NT2/D1 (cell line): ENCODE measurements at regions not wholly inside any gene's neighbourhood (a gene's known extent, or its start where the extent isn't known, plus 50 kb on each side); places are given as distances from the start of the nearest gene placed in this dataset.

ENCODE experiments used
- DNase-seq: peaks from one replicate; pipeline ENCODE4 v3.0.0-alpha.2; 2011; ENCODE audit warnings: low read depth, low spot score
- H3K27me3 ChIP-seq: 2 replicates; pipeline ENCODE4 v1.6.0; 2011; ENCODE audit warnings: mild to moderate bottlenecking; ENCODE audit not compliant: insufficient read length, insufficient read depth
- H3K36me3 ChIP-seq: 2 replicates; pipeline ENCODE4 v1.6.1; 2011; ENCODE audit warnings: mild to moderate bottlenecking, low read length, mixed read lengths; ENCODE audit not compliant: insufficient read depth, insufficient read length
- H3K4me1 ChIP-seq: 2 replicates; pipeline ENCODE4 v1.5.1; 2011; ENCODE audit not compliant: insufficient read depth, insufficient read length
- H3K4me3 ChIP-seq: 2 replicates; pipeline ENCODE4 v1.5.1; 2011; ENCODE audit warnings: low read depth; ENCODE audit not compliant: insufficient read length
- H3K9ac ChIP-seq: 2 replicates; pipeline ENCODE4 v1.6.0; 2011; ENCODE audit warnings: low read depth; ENCODE audit not compliant: insufficient read length
- H3K9me3 ChIP-seq: 2 replicates; pipeline ENCODE4 v1.5.1; 2011; ENCODE audit warnings: mild to moderate bottlenecking, low read length; ENCODE audit not compliant: insufficient read depth
- SUZ12 ChIP-seq: IDR thresholded peaks from 2 replicates; pipeline ENCODE4 v1.6.1; 2011; ENCODE audit not compliant: insufficient read length, insufficient read depth; ENCODE audit errors: extremely low read depth
- YY1 ChIP-seq: IDR thresholded peaks from 2 replicates; pipeline ENCODE4 v1.6.1; 2011; ENCODE audit not compliant: insufficient read length, insufficient read depth
- ZNF274 ChIP-seq: IDR thresholded peaks from 2 replicates; pipeline ENCODE4 v1.6.1; 2011; ENCODE audit warnings: mild to moderate bottlenecking, low read depth, low read length

GRCh38 chr5:173778784-173779304, 109.3 kb upstream of the CPEB4 start:
- no peak for DNase-seq
- H3K4me3 ChIP-seq, result no peak overlapping the region
- H3K9ac ChIP-seq, result no peak overlapping the region
- H3K4me1 ChIP-seq, result no peaks in the 10 kb centered on the region
- H3K27me3 ChIP-seq, result no peaks in the 10 kb centered on the region
- no peaks in the 10 kb centered on the region for H3K9me3 ChIP-seq
- TF ChIP-seq YY1 (no peak), ZNF274 (no peak), SUZ12 (no peak)
- no peaks in the 10 kb centered on the region for H3K36me3 ChIP-seq

- Histone ChIP-seq H3K4me1 (no peaks in the 10 kb centered on the region), H3K9ac (no peak overlapping the region), H3K36me3 (no peaks in the 10 kb centered on the region), H3K9me3 (no peaks in the 10 kb centered on the region), H3K27me3 (no peaks in the 10 kb centered on the region), H3K4me3 (no peak overlapping the region)
- no peak for DNase-seq
- TF ChIP-seq YY1 (no peak), SUZ12 (no peak), ZNF274 (no peak)
Observed at GRCh38 chr5:173780235-173781234, 107.6 kb upstream of the CPEB4 start.

- TF ChIP-seq YY1 (no peak), SUZ12 (no peak), ZNF274 (no peak)
- no peaks in the 10 kb centered on the region for H3K4me1 ChIP-seq
Observed at GRCh38 chr5:173781432-173781815, 106.7 kb upstream of the CPEB4 start.

GRCh38 chr5:173781816-173782670, 106.1 kb upstream of the CPEB4 start:
- no peak overlapping the region for H3K9ac ChIP-seq
- H3K27me3 ChIP-seq, result no peaks in the 10 kb centered on the region
- TF ChIP-seq ZNF274, result no peak
- no peak for TF ChIP-seq SUZ12
- no peak for DNase-seq
- peaks cover 5% of the 10 kb centered on the region for H3K4me1 ChIP-seq
- no peaks in the 10 kb centered on the region for H3K9me3 ChIP-seq
- no peaks in the 10 kb centered on the region for H3K36me3 ChIP-seq
- no peak overlapping the region for H3K4me3 ChIP-seq

More at GRCh38 chr5:173781432-173781815, 106.7 kb upstream of the CPEB4 start:
- Histone ChIP-seq H3K9me3 (no peaks in the 10 kb centered on the region), H3K4me3 (no peak overlapping the region), H3K9ac (no peak overlapping the region), H3K36me3 (no peaks in the 10 kb centered on the region), H3K27me3 (no peaks in the 10 kb centered on the region)
- no peak for DNase-seq

GRCh38 chr5:173782671-173783101, 105.5 kb upstream of the CPEB4 start:
- TF ChIP-seq ZNF274 (no peak), SUZ12 (no peak), YY1 (no peak)
- Histone ChIP-seq H3K27me3 (no peaks in the 10 kb centered on the region), H3K9ac (no peak overlapping the region), H3K36me3 (no peaks in the 10 kb centered on the region), H3K4me3 (no peak overlapping the region), H3K9me3 (no peaks in the 10 kb centered on the region), H3K4me1 (peaks cover 5% of the 10 kb centered on the region)
- no peak for DNase-seq

- Histone ChIP-seq H3K27me3 (no peaks in the 10 kb centered on the region), H3K4me1 (peaks cover 5% of the 10 kb centered on the region), H3K36me3 (no peaks in the 10 kb centered on the region), H3K9me3 (no peaks in the 10 kb centered on the region), H3K9ac (no peak overlapping the region), H3K4me3 (no peak overlapping the region)
- DNase-seq, result no peak
- TF ChIP-seq YY1 (no peak), ZNF274 (no peak), SUZ12 (no peak)
Observed at GRCh38 chr5:173783371-173783770, 104.8 kb upstream of the CPEB4 start.
